ENCODE measurements at regions not wholly inside any gene's neighbourhood (a gene's known extent, or its start where the extent isn't known, plus 50 kb on each side); places are given as distances from the start of the nearest gene placed in this dataset.

- no peaks in the 10 kb centered on the region for H3K4me1 Mint-ChIP-seq
- ChIA-PET CTCF (no interaction called here), POLR2A (no interaction called here)
- H3K27ac Mint-ChIP-seq: no peak overlapping the region
- intact Hi-C loops (cut with micrococcal nuclease): no loop called here
- no peak for DNase-seq
- peaks cover 8% of the 10 kb centered on the region for H3K27me3 Mint-ChIP-seq
- H3K9me3 Mint-ChIP-seq: no peaks in the 10 kb centered on the region
- H3K36me3 Mint-ChIP-seq (ENCODE audit: low read depth): no peaks in the 10 kb centered on the region
- no peak overlapping the region for H3K4me3 Mint-ChIP-seq
- no peak for ATAC-seq (ENCODE audit: low read depth)
- no peak for TF ChIP-seq CTCF (IDR thresholded peaks at IDR 0.05)
These were observed 103.2 kb upstream of the ALDH1B1 start for GRCh38 chr9:38289236-38289865.

DNA sequence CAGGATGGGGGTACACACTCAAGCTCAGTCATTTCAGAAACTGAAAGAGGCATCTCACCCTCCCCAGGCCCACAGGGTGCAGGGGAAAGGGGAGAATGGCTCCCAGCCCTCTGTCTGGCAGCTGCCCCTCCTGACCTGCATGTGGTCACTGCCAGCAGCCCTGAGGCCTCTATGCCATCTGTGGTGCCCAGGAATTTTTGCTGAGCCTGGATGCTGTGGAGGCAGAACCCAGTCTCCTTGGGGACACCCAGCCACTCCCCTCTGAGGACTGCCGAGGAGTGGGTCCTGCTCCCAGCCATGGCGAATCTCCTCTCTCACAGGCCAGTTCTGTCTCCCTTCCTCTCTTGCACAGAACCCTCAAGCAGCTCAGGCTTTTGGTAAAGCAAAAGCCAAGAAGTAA is 104.0 kb upstream of the ALDH1B1 start:
- TF ChIP-seq CTCF (IDR thresholded peaks at IDR 0.05): no peak
- Mint-ChIP-seq H3K27ac (no peak overlapping the region), H3K36me3 (ENCODE audit: low read depth) (no peaks in the 10 kb centered on the region), H3K9me3 (no peaks in the 10 kb centered on the region), H3K27me3 (peaks cover 8% of the 10 kb centered on the region), H3K4me1 (no peaks in the 10 kb centered on the region), H3K4me3 (no peak overlapping the region)
- CTCF ChIA-PET: no interaction called here
- DNase-seq (no peak), ATAC-seq (ENCODE audit: low read depth) (no peak)
- POLR2A ChIA-PET: no interaction called here
- intact Hi-C loops (cut with micrococcal nuclease): no loop called here

GRCh38 chr9:38287420-38287985 is 105.0 kb upstream of the ALDH1B1 start:
- POLR2A ChIA-PET: no interaction called here
- CTCF ChIA-PET: no interaction called here
- Mint-ChIP-seq H3K27ac (no peak overlapping the region), H3K36me3 (ENCODE audit: low read depth) (no peaks in the 10 kb centered on the region), H3K27me3 (peaks cover 8% of the 10 kb centered on the region), H3K4me3 (no peak overlapping the region), H3K9me3 (no peaks in the 10 kb centered on the region), H3K4me1 (no peaks in the 10 kb centered on the region)
- intact Hi-C loops (cut with micrococcal nuclease): no loop called here
- DNase-seq (no peak), ATAC-seq (ENCODE audit: low read depth) (no peak)
- no peak for TF ChIP-seq CTCF (IDR thresholded peaks at IDR 0.05)

DNA sequence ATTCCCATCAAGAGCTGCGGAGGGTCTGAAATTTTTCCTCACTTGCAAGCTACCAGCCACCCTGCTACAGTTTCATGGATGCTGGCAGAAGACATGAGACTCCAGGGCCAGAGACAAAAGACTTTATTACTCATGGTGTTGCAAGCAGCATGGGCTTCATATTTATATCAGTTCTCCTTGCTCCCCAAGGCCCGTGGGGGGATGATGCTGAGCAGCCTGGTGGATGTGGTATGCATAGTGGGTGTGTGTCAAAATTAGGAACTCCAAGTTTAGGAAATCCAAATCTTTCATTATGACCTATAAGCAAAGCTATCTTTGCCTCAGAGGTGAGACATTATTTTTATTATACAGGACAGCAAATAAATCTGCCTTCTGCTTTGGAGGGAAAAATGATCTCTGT is 105.7 kb upstream of the ALDH1B1 start:
- Mint-ChIP-seq H3K4me3 (no peak overlapping the region), H3K27ac (no peak overlapping the region), H3K27me3 (peaks cover 8% of the 10 kb centered on the region), H3K9me3 (no peaks in the 10 kb centered on the region), H3K36me3 (ENCODE audit: low read depth) (no peaks in the 10 kb centered on the region), H3K4me1 (no peaks in the 10 kb centered on the region)
- ATAC-seq (ENCODE audit: low read depth): no peak
- no peak for TF ChIP-seq CTCF (IDR thresholded peaks at IDR 0.05)
- ChIA-PET CTCF (no interaction called here), POLR2A (no interaction called here)
- intact Hi-C loops (cut with micrococcal nuclease): no loop called here
- no peak for DNase-seq

DNA sequence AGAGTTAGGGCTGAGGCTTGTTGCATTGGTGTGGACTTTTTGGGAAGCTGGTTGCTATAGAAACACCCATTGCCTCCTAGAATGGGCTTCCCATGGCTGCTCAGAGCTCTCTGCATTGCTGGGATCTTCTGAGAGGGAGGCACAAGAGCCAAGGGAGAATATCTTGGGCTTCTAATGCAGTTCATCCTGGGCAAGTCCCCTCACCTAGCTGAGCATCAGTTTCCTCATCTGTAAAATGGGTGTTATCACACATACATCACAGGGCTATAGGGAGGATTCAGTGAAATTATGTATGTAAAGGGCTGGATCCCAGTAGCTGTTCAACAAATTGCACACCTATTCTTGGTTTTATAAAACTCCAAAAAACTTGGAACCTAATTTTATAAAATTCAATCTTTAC is 106.1 kb upstream of the ALDH1B1 start:
- CTCF ChIA-PET: no interaction called here
- no peaks in the 10 kb centered on the region for H3K4me1 Mint-ChIP-seq
- no peak for TF ChIP-seq CTCF (IDR thresholded peaks at IDR 0.05)
- ATAC-seq (ENCODE audit: low read depth): no peak
- no peak overlapping the region for H3K27ac Mint-ChIP-seq
- H3K27me3 Mint-ChIP-seq: peaks cover 8% of the 10 kb centered on the region
- POLR2A ChIA-PET: no interaction called here
- no peak for DNase-seq
- no peaks in the 10 kb centered on the region for H3K9me3 Mint-ChIP-seq
- intact Hi-C loops (cut with micrococcal nuclease): no loop called here
- H3K36me3 Mint-ChIP-seq (ENCODE audit: low read depth): no peaks in the 10 kb centered on the region
- no peak overlapping the region for H3K4me3 Mint-ChIP-seq
